HEK293 (cell line): ENCODE measurements at regions not wholly inside any gene's neighbourhood (a gene's known extent, or its start where the extent isn't known, plus 50 kb on each side); places are given as distances from the start of the nearest gene placed in this dataset.

Experiments used
- BCL11A ChIP-seq: fragments of 450-650 bp; formaldehyde crosslinking; IDR thresholded peaks from 2 replicates; pipeline ENCODE4 v1.5.1; 2016; ENCODE audit warnings: low read depth, missing biosample characterization, missing genetic modification characterization
- ZNF114 ChIP-seq: fragments of 450-650 bp; formaldehyde crosslinking; IDR thresholded peaks from 2 replicates; pipeline ENCODE4 v1.5.0; 2017; ENCODE audit warnings: missing biosample characterization, missing genetic modification characterization
- ZNF274 ChIP-seq, 2 experiments: fragments of 200-500 bp in 1 of 2; fragments of 450-650 bp in 1 of 2; sonication (Bioruptor generic) in 1 of 2; formaldehyde crosslinking in 1 of 2; IDR thresholded peaks; 2 replicates each; pipeline versions ENCODE4 v1.5.1 to v1.6.1; 2014 to 2016; ENCODE audit warnings: borderline replicate concordance in 1 of 2, inconsistent platforms in 1 of 2, low read length in 1 of 2, missing biosample characterization in 1 of 2, missing genetic modification characterization in 1 of 2
- ZNF302 ChIP-seq: fragments of 450-650 bp; formaldehyde crosslinking; IDR thresholded peaks from 2 replicates; pipeline ENCODE4 v1.5.1; 2016; ENCODE audit warnings: missing biosample characterization, missing genetic modification characterization, low read depth
- ZNF501 ChIP-seq: fragments of 450-650 bp; formaldehyde crosslinking; IDR thresholded peaks from 2 replicates; pipeline ENCODE4 v1.5.1; 2016; ENCODE audit warnings: missing biosample characterization, missing genetic modification characterization
- ZNF580 ChIP-seq: fragments of 450-650 bp; formaldehyde crosslinking; IDR thresholded peaks from 2 replicates; pipeline ENCODE4 v1.5.1; 2016; ENCODE audit warnings: missing biosample characterization, missing genetic modification characterization
- ZNF624 ChIP-seq: fragments of 450-650 bp; formaldehyde crosslinking; IDR thresholded peaks from 2 replicates; pipeline ENCODE4 v1.5.1; 2017; ENCODE audit warnings: missing biosample characterization, missing genetic modification characterization
- TF ChIP-seq, protein P1 (sequence below): fragments of 450-650 bp; formaldehyde crosslinking; IDR thresholded peaks from 2 replicates; pipeline ENCODE4 v1.5.1; 2016; ENCODE audit warnings: missing biosample characterization, missing genetic modification characterization
- TF ChIP-seq, protein P2 (sequence below): fragments of 450-650 bp; formaldehyde crosslinking; IDR thresholded peaks from 2 replicates; pipeline ENCODE4 v1.5.1; 2016; ENCODE audit warnings: missing biosample characterization, missing genetic modification characterization
- TF ChIP-seq, protein P3 (sequence below): fragments of 450-650 bp; formaldehyde crosslinking; IDR thresholded peaks from 2 replicates; pipeline ENCODE4 v1.5.1; 2016; ENCODE audit warnings: missing biosample characterization, missing genetic modification characterization
- TF ChIP-seq, protein P4 (sequence below): fragments of 450-650 bp; formaldehyde crosslinking; IDR thresholded peaks from 2 replicates; pipeline ENCODE4 v1.5.1; 2017; ENCODE audit warnings: missing biosample characterization, missing genetic modification characterization
- TF ChIP-seq, protein P5 (sequence below): fragments of 450-650 bp; formaldehyde crosslinking; IDR thresholded peaks from 2 replicates; pipeline ENCODE4 v1.5.1; 2016; ENCODE audit warnings: missing biosample characterization, missing genetic modification characterization

GRCh38 chrX:143964549-143964948 is 80.7 kb downstream of the UBE2NL start:
- TF ChIP-seq, protein P1, sequence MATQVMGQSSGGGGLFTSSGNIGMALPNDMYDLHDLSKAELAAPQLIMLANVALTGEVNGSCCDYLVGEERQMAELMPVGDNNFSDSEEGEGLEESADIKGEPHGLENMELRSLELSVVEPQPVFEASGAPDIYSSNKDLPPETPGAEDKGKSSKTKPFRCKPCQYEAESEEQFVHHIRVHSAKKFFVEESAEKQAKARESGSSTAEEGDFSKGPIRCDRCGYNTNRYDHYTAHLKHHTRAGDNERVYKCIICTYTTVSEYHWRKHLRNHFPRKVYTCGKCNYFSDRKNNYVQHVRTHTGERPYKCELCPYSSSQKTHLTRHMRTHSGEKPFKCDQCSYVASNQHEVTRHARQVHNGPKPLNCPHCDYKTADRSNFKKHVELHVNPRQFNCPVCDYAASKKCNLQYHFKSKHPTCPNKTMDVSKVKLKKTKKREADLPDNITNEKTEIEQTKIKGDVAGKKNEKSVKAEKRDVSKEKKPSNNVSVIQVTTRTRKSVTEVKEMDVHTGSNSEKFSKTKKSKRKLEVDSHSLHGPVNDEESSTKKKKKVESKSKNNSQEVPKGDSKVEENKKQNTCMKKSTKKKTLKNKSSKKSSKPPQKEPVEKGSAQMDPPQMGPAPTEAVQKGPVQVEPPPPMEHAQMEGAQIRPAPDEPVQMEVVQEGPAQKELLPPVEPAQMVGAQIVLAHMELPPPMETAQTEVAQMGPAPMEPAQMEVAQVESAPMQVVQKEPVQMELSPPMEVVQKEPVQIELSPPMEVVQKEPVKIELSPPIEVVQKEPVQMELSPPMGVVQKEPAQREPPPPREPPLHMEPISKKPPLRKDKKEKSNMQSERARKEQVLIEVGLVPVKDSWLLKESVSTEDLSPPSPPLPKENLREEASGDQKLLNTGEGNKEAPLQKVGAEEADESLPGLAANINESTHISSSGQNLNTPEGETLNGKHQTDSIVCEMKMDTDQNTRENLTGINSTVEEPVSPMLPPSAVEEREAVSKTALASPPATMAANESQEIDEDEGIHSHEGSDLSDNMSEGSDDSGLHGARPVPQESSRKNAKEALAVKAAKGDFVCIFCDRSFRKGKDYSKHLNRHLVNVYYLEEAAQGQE (tag by site-specific recombination), result no peak
- no peak for TF ChIP-seq ZNF114 (tag by site-specific recombination)
- TF ChIP-seq, protein P2, sequence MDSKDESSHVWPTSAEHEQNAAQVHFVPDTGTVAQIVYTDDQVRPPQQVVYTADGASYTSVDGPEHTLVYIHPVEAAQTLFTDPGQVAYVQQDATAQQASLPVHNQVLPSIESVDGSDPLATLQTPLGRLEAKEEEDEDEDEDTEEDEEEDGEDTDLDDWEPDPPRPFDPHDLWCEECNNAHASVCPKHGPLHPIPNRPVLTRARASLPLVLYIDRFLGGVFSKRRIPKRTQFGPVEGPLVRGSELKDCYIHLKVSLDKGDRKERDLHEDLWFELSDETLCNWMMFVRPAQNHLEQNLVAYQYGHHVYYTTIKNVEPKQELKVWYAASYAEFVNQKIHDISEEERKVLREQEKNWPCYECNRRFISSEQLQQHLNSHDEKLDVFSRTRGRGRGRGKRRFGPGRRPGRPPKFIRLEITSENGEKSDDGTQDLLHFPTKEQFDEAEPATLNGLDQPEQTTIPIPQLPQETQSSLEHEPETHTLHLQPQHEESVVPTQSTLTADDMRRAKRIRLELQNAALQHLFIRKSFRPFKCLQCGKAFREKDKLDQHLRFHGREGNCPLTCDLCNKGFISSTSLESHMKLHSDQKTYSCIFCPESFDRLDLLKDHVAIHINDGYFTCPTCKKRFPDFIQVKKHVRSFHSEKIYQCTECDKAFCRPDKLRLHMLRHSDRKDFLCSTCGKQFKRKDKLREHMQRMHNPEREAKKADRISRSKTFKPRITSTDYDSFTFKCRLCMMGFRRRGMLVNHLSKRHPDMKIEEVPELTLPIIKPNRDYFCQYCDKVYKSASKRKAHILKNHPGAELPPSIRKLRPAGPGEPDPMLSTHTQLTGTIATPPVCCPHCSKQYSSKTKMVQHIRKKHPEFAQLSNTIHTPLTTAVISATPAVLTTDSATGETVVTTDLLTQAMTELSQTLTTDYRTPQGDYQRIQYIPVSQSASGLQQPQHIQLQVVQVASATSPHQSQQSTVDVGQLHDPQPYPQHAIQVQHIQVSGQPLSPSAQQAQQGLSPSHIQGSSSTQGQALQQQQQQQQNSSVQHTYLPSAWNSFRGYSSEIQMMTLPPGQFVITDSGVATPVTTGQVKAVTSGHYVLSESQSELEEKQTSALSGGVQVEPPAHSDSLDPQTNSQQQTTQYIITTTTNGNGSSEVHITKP, result no peak
- TF ChIP-seq BCL11A (tag by site-specific recombination), result no peak
- TF ChIP-seq, protein P3, sequence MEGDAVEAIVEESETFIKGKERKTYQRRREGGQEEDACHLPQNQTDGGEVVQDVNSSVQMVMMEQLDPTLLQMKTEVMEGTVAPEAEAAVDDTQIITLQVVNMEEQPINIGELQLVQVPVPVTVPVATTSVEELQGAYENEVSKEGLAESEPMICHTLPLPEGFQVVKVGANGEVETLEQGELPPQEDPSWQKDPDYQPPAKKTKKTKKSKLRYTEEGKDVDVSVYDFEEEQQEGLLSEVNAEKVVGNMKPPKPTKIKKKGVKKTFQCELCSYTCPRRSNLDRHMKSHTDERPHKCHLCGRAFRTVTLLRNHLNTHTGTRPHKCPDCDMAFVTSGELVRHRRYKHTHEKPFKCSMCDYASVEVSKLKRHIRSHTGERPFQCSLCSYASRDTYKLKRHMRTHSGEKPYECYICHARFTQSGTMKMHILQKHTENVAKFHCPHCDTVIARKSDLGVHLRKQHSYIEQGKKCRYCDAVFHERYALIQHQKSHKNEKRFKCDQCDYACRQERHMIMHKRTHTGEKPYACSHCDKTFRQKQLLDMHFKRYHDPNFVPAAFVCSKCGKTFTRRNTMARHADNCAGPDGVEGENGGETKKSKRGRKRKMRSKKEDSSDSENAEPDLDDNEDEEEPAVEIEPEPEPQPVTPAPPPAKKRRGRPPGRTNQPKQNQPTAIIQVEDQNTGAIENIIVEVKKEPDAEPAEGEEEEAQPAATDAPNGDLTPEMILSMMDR, result no peak
- TF ChIP-seq ZNF274 (IDR thresholded peaks at IDR 0.05; ENCODE audit: low read length), result no peak
- TF ChIP-seq ZNF274 (tag by site-specific recombination; IDR thresholded peaks at IDR 0.05; ENCODE audit: borderline replicate concordance), result no peak
- no peak for TF ChIP-seq ZNF501 (tag by site-specific recombination)
- TF ChIP-seq, protein P4, sequence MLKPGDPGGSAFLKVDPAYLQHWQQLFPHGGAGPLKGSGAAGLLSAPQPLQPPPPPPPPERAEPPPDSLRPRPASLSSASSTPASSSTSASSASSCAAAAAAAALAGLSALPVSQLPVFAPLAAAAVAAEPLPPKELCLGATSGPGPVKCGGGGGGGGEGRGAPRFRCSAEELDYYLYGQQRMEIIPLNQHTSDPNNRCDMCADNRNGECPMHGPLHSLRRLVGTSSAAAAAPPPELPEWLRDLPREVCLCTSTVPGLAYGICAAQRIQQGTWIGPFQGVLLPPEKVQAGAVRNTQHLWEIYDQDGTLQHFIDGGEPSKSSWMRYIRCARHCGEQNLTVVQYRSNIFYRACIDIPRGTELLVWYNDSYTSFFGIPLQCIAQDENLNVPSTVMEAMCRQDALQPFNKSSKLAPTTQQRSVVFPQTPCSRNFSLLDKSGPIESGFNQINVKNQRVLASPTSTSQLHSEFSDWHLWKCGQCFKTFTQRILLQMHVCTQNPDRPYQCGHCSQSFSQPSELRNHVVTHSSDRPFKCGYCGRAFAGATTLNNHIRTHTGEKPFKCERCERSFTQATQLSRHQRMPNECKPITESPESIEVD (tag by site-specific recombination), result no peak
- no peak for TF ChIP-seq ZNF302 (tag by site-specific recombination)
- TF ChIP-seq, protein P5, sequence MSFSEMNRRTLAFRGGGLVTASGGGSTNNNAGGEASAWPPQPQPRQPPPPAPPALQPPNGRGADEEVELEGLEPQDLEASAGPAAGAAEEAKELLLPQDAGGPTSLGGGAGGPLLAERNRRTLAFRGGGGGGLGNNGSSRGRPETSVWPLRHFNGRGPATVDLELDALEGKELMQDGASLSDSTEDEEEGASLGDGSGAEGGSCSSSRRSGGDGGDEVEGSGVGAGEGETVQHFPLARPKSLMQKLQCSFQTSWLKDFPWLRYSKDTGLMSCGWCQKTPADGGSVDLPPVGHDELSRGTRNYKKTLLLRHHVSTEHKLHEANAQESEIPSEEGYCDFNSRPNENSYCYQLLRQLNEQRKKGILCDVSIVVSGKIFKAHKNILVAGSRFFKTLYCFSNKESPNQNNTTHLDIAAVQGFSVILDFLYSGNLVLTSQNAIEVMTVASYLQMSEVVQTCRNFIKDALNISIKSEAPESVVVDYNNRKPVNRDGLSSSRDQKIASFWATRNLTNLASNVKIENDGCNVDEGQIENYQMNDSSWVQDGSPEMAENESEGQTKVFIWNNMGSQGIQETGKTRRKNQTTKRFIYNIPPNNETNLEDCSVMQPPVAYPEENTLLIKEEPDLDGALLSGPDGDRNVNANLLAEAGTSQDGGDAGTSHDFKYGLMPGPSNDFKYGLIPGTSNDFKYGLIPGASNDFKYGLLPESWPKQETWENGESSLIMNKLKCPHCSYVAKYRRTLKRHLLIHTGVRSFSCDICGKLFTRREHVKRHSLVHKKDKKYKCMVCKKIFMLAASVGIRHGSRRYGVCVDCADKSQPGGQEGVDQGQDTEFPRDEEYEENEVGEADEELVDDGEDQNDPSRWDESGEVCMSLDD (tag by site-specific recombination), result no peak
- no peak for TF ChIP-seq ZNF580 (tag by site-specific recombination)
- no peak for TF ChIP-seq ZNF624
